ENCODE measurements at regions not wholly inside any gene's neighbourhood (a gene's known extent, or its start where the extent isn't known, plus 50 kb on each side); places are given as distances from the start of the nearest gene placed in this dataset.

GRCh38 chr12:42689699-42690098 lies 100.2 kb upstream of the PRICKLE1 start:
- H3K4me3 ChIP-seq (ENCODE audit: low read depth, low read length): no peak overlapping the region
- TF ChIP-seq, protein P1, sequence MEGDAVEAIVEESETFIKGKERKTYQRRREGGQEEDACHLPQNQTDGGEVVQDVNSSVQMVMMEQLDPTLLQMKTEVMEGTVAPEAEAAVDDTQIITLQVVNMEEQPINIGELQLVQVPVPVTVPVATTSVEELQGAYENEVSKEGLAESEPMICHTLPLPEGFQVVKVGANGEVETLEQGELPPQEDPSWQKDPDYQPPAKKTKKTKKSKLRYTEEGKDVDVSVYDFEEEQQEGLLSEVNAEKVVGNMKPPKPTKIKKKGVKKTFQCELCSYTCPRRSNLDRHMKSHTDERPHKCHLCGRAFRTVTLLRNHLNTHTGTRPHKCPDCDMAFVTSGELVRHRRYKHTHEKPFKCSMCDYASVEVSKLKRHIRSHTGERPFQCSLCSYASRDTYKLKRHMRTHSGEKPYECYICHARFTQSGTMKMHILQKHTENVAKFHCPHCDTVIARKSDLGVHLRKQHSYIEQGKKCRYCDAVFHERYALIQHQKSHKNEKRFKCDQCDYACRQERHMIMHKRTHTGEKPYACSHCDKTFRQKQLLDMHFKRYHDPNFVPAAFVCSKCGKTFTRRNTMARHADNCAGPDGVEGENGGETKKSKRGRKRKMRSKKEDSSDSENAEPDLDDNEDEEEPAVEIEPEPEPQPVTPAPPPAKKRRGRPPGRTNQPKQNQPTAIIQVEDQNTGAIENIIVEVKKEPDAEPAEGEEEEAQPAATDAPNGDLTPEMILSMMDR (IDR thresholded peaks at IDR 0.05; ENCODE audit: low read depth, low read length, missing control alignments): no peak
- no peak for DNase-seq (ENCODE audit: low read depth)

- H3K4me3 ChIP-seq (ENCODE audit: low read depth, low read length): no peak overlapping the region
- TF ChIP-seq, protein P1 (IDR thresholded peaks at IDR 0.05; ENCODE audit: low read depth, low read length, missing control alignments): no peak
- DNase-seq (ENCODE audit: low read depth): no peak
Observed at GRCh38 chr12:42686514-42687172, 97.1 kb upstream of the PRICKLE1 start.

- H3K4me3 ChIP-seq (ENCODE audit: low read depth, low read length): no peak overlapping the region
- TF ChIP-seq, protein P1 (IDR thresholded peaks at IDR 0.05; ENCODE audit: low read depth, low read length, missing control alignments): no peak
- no peak for DNase-seq (ENCODE audit: low read depth)
Observed at GRCh38 chr12:42684802-42685071, 95.2 kb upstream of the PRICKLE1 start.

GRCh38 chr12:42683933-42684801 lies 94.6 kb upstream of the PRICKLE1 start:
- TF ChIP-seq, protein P1 (IDR thresholded peaks at IDR 0.05; ENCODE audit: low read depth, low read length, missing control alignments): no peak
- no peak for DNase-seq (ENCODE audit: low read depth)
- H3K4me3 ChIP-seq (ENCODE audit: low read depth, low read length): no peak overlapping the region

- DNase-seq (ENCODE audit: low read depth): no peak
- TF ChIP-seq, protein P1 (IDR thresholded peaks at IDR 0.05; ENCODE audit: low read depth, low read length, missing control alignments): no peak
- H3K4me3 ChIP-seq (ENCODE audit: low read depth, low read length): no peak overlapping the region
Observed at GRCh38 chr12:42683266-42683665, 93.7 kb upstream of the PRICKLE1 start.

GRCh38 chr12:42679466-42679865 lies 89.9 kb upstream of the PRICKLE1 start:
- no peak for DNase-seq (ENCODE audit: low read depth)
- TF ChIP-seq, protein P1 (IDR thresholded peaks at IDR 0.05; ENCODE audit: low read depth, low read length, missing control alignments): no peak

More at GRCh38 chr12:42679466-42679865, 89.9 kb upstream of the PRICKLE1 start:
- no peak overlapping the region for H3K4me3 ChIP-seq (ENCODE audit: low read depth, low read length)
